Hypothalamus (tissue), 51 donors: ENCODE measurements at regions not wholly inside any gene's neighbourhood (a gene's known extent, or its start where the extent isn't known, plus 50 kb on each side); places are given as distances from the start of the nearest gene placed in this dataset.

Experiments used
- DNase-seq, 51 donors: peaks; one replicate each; lab custom pipeline; 2025; lab: John Stamatoyannopoulos, UW

DNA sequence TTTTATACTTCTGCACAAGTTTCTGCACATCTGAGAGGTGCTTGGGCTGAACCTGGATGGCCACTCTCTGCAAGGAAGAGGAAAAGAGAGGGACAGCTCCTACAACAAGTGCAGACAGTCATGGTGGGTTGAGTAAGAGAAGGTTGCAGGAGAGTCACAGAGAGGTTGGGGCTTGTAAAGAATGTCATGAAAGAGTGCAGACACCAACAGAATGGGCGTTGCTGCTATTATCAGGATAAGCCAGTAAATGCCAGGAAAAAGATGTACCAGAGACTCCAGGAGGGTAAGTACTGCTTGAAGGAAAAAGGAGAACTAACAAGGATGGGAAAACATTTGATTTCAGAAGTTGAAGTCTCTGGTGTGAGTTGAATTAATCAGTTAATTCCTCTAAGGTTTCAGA, 77.8 kb upstream of the NRP1 start:
- no peak for DNase-seq

GRCh38 chr10:33410860-33411234, 76.4 kb upstream of the NRP1 start:
- no peak for DNase-seq

DNA sequence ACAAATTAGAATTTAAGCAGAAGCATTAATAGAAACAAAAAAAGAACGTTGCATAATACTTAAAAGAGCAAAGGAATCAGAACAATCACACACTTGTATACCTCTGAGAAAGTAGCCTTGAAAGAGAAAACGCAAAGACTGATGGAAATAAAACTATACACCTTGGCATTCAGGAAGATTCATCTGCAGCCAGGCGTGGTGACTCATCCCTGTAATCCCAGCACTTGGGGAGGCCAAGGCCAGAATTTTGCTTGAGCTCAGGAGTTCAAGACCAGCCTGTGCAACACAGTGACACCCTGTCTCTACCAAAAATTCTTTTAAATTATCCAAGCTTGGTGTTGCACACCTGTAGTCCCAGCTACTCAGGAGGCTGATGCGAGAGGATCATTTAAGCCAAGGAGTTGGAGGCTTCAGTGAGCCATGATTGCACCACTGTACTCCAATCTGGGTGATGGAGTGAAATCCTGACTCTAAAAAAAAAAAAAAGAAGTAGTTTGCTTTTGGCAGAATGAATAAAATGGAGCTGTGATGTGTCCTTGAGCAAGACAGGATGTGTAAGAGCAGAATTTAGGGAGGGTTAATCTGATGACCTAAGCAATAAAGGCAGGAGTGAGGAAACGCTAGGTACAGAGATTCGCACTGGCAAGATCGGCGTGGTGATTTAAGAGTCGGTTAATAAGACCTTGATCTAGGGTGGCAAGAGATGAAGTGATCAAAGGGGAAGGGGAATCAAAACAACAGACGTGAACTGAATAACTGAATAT, 75.8 kb upstream of the NRP1 start:
- DNase-seq, result no peak

- no peak for DNase-seq
Observed at GRCh38 chr10:33406596-33406995, 72.1 kb upstream of the NRP1 start.

- DNase-seq, result no peak
Observed at GRCh38 chr10:33402220-33403073, 68.0 kb upstream of the NRP1 start.

DNA sequence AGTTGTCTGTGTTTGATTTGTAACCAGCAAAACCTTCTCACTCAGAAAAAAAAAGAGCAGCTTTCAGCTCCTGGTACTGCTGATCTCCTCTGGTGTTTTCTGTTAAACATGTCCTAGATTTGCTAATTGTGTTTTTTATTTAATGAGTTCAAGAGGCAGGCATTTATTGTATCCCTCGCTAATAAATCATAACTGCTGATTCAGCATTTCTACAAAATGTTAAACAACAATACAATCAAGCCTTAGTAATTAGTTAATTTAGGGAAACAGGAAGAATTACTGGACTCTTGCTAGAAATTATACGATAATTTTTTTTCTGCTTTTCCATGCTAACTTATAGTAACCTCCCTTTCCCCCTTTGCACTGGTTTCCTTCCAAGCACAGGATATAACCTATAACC, 66.8 kb upstream of the NRP1 start:
- no peak for DNase-seq

- DNase-seq, result no peak
Observed at GRCh38 chr10:33398796-33399195, 64.3 kb upstream of the NRP1 start.

DNA sequence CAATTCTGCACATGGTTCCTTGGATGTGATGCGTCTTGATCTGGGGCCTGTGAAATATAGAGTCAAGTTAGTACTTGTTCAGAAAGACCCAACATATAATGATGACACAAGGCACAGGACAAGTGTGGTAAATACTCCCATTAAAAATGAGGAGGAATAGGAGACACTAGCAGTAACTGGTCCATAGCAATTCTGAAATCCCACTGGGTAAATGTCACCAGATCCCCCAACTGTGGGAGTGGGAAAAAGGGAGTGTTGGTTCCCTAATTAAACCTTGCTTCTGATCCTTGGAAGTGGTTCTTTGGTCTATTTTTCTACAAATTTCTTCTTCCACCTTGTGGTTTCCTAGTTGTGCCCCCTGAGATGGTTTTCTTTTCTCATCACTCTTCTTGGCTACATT, 62.5 kb upstream of the NRP1 start:
- no peak for DNase-seq

DNA sequence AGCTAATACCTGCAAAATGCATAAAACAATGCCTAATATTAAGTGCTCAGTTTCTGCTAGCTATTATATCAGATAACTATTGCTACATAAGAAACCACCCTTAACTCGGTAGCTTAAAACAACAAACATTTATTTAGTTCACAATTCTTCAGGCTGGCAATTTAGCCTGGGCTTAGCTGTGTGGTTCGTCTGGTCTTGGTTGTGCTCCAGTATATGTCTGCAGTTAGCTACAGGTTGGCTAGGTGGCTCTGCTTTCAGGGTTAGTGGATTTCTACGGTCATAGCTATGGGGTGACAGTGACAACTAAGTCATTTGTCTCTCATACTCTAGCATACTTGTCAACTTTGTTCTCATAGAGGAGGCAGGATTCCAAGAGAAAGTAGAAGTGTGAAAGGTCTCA, 61.8 kb upstream of the NRP1 start:
- DNase-seq, result no peak

- DNase-seq, result no peak
Observed at GRCh38 chr10:33395201-33395600, 60.7 kb upstream of the NRP1 start.

DNA sequence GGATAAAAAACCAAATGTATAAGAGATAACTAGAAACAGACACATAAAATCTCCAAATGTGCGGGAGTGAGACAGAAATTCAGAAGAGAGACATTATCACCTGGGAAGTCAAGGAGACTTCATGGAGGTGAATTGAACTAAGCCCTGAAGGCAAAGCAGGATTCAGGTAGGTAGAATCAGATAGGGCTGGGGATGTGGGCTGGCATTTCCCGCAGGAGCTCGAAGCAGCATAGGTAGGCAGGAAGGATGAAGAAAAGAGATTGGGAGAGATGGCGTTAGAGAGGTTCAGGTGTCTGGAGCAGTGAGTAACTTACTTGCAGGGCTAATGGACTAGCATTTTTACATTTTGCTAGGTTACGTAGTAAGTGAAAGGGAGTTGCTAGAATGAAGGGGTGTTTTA, 58.2 kb upstream of the NRP1 start:
- DNase-seq, result no peak

- no peak for DNase-seq
Observed at GRCh38 chr10:33391611-33392465, 57.4 kb upstream of the NRP1 start.

DNA sequence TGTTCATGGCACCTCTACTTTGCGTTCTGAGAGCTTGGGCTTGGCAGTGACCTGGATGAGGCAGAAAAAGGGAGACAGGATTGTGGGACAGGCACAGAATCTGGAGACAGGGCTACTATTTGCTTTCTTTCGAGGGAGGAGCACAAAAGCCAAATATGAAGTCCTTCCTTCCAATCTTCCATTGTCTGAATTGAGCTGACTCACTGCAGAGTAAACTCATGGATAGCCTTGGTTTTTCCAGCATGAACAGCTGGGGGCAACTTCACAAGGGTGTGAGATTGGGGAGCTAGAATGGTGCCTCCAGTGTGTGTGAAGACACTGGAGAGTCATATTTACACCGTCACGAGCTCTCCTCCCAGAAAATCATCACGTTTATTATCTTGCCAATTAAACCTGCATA, 55.6 kb upstream of the NRP1 start:
- DNase-seq, result no peak

- DNase-seq, result no peak
Observed at GRCh38 chr10:33388785-33389184, 54.3 kb upstream of the NRP1 start.

DNA sequence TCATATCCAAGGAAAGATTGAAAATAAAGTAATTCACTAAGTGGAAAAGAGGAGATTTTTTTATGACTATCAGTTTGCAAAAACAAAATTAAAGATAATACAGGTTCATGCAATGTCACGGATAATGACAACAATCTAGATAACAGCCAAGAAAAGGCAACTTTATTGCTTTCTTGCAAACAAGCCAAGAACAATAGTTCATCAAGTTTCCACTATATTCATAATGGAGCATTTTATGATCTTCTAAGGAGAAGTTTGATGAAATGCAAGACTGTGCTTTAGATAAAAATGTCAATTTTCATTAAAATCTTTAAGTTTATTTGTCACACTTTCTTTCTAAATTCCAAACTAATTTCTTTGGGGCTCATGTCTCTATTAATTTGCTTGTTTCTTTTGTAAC, 53.9 kb upstream of the NRP1 start:
- DNase-seq, result no peak

GRCh38 chr10:33387720-33388119, 53.3 kb upstream of the NRP1 start:
- DNase-seq, result no peak

GRCh38 chr10:33386926-33387325, 52.5 kb upstream of the NRP1 start:
- DNase-seq, result no peak

- DNase-seq, result no peak
Observed at GRCh38 chr10:33385686-33386085, 51.2 kb upstream of the NRP1 start.

DNA sequence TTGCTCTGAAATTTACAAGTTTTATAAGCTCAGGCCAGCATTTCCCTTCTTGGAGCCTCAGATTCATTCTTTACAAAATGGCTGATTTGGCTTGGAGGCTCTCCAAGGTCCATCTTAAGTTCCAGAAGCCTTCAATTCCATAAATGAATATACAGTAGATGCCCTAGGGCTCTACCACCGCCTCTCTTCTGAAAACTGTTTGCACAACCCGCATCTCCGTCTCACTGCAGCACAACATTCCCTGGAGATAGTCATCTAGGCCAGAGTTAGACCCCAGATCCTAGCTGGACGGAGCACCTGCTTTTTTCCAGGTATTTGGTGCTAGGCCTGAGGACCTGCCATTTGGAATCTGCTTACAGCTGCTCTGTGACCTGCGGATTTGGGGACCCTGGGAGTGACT, 50.5 kb upstream of the NRP1 start:
- DNase-seq, result no peak
